ENCODE measurements at regions not wholly inside any gene's neighbourhood (a gene's known extent, or its start where the extent isn't known, plus 50 kb on each side); places are given as distances from the start of the nearest gene placed in this dataset.

DNA sequence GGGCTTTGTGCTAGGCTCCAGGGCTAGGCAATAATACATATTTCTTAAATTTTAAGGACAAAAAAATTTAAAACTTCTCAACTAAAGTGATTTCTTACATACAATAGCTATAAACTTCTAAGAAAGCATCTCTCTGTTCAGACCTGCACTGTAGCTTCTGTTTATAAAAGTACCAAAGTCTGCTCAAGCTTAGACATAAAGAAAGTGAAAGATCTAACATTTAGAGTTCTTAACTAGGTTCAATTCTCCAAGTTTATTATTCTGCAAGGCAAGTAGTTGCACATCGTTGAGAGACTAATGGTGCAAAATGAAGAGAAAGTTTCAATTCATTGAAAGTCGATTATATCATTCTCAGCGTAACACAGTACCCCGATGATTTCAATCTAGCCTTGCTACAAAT lies 857.4 kb upstream of the HTR2C start:
- DNase-seq = no peak

DNA sequence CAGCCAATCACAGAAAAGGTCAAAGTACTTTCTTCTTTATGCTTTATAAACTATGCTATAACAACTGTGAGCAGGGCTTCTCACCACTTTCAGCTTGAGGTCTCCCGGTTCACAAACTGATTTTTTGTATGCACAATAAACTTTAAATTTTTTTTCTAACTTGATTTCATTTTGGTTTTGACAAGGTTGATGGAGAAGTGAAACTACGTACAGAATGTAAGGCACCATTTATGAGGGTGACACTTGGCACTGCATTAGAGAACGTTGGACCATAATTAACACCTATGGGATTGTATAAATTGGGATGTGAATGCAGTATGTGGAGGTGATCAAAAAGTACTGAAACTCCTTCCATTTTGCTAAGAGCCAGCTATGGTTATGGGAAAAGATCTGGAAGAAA lies 857.9 kb upstream of the HTR2C start:
- DNase-seq = peak; percentile 12

DNA sequence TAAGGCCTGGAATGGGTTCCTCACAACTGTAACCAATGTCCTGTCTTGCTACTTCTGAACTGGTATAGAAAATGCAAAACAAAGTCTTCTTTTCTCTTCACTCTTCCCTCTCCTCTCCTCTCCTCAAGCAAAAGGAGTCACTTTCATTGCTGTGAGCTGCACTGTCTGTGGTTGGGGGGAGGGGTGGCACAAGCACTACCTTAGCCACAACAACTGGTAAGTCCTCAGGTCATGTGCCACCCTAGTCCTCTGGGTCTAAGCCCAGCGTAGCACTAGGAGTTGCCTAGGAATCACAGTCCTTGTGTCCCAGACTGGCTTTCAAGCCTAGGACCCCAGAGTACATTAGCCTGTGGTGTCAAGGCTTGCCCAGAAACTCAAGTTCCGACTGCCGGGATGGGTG lies 859.3 kb upstream of the AMOT start:
- no peak for DNase-seq

DNA sequence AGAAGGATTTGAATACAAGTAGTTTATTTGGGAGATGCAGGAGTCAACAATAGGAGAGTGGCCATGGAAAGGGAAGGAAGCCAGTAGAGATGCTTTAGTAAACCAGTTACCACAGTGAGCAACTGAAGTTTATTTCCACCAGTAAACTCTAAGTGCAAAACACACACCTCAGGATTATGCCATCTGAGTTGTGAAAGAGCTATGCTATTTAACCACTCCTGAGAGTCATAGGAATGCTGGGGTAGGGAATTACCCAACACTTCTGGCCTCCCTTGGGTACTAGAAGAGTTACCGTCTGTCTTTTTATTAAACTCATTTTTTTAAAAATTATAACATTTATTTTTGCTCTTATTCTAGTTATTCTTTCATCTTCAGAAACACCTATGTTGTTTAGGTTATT lies 834.6 kb upstream of the AMOT start:
- DNase-seq = peak; percentile 39

DNA sequence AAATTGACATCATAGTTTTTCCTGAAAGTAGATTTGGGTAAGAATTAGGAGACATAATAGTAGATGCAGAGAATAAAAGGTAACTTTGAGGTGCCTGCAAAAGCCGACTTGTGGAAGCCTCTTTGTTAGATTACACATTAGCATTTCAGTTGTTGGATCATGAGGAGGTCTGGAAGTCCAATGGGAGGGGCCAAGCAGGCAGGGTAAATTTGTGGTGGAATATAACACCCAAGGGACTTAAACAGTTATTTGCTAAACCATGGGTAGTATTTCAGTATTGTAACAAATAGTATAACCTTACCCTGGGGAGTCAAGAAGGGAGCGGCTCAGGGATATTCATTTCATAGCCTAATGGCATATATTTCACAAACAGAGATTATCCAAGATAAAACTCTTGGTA lies 810.7 kb upstream of the AMOT start:
- DNase-seq = no peak

DNA sequence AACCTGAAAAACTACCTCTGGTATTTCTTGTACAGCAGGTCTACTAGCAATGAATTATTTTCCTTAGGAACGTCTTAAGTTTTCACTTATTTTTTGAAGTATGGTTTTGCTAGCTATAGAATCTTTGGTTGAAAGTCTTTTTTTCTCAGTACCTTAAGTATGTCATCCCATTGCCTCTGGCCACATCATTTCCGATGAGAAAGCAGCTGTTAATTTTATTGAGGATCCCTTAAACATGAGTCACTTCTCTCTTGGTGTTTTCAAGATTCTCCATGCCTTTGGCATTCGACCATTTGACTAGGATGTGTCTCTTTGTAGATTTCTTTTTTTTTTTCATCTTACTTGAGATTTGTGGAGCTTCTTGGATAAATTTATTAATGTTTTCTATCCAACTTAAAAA lies 803.8 kb upstream of the AMOT start:
- DNase-seq = no peak

DNA sequence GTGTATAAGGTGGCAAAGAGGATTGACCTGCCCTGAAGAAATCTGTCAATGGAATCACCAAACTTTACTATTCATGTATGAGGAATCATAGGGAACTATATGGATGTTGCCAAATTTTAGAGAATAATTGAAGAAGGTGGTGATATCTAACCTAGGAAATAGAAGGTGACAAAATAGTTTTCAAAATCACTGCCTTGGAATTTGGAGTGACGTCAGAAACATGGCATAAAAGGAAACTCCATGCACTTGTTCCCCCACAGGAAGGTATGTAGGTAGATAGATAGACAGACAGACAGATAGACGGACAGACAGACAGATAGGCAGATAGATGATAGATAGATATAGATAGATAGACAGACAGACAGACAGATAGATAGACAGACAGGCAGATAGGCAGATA lies 793.9 kb upstream of the AMOT start:
- DNase-seq = no peak

DNA sequence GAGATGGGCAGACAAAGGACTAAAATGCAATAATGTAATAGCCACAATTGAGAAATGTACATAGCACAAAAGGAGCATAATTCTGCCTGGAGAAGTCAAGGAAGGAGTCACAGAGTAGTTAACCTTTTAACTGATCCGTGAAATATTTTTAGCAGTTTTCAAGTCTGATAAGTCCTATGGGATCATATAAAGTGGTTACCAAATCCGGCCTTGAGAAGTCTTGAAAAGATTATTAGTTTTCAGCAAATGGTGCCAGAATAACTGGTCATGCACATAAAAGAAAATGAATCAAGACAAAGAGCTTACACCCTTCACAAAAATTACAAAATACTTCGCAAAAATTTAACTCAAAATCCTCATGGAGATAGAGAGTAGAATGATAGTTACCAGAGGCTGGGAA lies 788.7 kb upstream of the AMOT start:
- DNase-seq = no peak

DNA sequence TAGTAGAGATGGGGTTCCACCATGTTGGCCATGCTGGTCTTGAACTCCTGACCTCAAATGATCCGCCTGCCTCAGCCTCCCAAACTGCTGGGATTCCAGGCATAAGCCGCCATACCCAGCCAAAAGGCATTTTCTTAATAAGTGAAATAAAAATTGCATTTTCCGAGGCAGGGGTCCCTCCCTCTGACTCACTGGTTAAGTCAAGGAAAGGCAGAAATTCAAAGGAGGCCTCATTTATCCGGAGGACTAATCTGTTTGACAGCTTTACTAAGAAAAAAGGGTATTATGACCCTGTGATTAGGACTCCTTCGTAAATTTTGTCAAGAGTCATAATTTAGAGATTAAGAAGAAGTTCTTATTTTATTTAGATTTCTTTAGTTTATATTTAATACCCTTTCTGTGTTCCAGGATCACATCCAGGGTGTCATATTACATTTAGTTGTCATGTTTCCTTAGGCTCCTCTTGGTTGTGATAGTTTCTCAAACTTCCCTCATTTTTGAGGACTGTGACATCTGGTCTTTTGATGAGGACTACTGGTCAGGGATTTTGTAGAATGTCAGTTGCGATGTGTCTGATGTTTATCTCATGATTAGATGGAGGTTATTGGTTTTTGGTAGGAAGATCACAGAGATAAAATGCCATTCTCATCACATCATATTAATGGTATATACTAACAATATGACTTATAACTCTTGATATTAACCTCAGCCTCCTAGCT lies 753.7 kb upstream of the AMOT start:
- DNase-seq = no peak

DNA sequence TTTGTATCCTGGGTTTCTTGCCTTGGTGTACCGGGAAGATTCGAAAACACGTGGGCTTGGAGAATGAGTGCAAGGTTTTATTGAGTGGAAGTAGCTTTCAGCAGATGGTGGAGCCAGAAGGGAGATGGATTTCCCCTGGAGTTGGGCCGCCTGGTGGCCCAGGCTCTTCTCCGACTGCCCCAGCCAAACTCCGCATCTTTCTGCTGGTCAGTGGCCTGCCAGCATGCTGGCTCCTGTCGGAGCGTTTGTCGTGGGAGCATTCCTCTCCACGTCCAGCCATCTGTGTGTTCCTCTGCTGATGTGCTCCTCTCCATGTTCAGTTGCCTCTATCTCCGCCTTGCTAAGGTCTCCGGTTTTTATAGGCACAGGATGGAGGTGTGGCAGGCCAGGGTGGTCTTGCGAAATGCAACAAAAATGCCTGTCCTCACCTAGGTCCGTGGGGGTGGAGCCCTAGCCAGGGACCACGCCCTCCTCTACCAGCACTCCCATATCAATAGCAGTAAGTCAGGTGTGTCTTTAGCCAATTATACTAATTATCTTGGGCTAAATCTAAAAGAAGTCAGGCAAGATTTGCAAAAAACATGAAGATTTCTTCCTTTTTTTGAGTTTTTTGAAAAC lies 745.8 kb upstream of the AMOT start:
- DNase-seq = no peak

DNA sequence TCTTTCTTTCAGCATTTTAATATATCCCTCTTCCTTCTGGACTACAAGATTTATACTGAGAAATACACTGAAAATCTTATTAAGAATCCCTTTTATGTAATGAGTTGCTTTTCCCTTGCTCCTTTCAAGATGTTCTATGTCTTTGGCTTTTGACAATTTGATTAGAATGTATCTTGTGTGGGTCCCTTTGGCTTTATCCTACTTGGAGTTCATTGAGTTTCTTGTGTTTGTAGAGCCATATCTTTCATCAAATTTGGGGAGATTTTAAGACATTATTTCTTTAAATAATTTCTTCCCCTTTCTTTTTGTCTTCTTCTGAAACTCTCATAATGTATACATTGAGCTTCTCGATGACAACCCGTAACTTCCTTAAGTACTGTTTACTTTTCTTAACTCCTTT lies 739.9 kb upstream of the AMOT start:
- no peak for DNase-seq

DNA sequence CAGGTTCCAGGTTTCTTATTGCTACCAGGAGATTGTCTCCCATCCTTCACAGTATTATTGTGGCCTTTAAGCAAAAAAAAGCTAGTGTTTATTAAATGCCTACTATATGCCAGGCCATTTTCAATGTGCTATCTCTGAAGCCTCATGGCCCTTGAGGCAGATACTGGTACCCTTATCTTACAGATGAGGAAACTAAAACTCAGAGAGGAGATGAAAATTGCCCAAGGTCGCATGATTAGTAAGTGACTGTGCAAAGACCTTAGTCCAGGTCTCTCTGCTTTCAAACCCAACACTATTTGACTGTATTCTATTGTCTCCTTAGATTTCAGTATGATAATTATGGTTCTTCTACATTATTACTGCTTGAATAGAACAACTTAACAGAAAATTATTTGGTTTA lies 717.9 kb upstream of the AMOT start:
- DNase-seq = no peak

DNA sequence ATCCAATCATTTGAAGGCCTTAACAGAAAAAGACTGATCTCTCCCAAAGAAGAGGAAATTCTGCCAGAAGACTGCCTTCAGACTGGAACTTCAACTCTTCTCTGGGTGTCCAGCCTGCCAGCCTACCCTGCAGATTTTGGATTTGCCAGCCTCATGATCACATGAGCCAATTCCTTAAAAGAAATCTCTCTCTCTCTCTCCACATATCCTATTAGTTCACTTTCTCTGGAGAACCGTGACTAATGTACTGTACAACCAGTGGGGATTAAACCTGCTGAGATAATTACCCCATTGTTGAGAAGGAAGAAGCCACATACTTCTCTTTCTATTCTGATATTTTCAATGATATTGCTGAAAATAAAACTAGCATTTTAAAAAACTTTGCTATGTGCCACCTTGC lies 711.3 kb upstream of the AMOT start:
- DNase-seq = no peak

DNA sequence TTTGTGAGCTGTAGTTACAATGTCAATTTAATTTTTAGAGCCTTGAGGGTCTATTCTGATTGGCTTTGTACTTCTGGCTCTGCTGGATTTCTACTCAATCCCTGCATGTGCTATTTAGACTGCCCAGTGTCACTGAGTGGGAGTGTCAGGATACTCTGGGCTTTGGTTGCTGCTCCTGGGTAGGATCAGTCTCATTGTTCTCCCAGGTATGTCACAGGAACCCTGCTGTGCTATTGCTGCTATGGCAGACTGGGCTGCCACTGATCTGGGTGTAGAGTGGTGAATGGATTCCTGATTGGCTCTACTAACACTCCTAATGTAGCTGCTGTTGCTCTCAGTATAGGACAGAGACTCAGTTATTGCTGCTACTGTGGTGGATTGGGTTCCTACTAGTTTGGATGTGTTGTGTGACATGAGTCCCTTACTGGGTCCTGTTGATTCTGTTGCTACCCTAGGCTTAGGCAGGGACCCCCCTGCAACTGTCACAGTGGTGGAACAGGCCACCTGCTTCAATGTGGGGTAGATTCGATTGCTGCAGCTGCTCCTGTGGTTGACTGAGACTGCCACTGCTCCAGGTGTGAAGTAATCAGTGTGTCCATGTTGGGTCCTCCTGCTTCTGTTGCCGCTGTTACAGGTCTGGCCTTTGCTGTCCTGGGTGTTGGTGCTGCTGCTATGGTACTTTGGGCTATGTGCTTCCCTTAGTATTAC lies 707.8 kb upstream of the AMOT start:
- no peak for DNase-seq

DNA sequence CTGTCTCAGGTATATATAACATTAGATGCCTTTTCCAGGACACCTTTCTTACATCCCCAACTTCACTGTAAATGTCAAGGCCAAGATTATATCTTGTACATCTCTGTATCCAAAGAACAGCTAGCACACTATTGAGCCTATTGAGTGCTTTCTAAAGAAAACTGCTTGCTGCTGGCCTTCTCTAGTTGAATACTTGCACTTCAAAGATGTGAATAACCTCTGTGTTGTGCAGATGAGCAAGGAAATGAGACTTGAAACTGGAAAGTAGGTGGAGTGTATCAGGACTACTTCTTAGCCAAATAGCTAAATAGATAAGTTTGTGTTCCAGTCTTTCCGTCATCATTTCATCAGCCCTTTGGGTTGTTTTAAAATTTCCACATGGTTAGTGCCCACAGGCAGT lies 704.4 kb upstream of the AMOT start:
- DNase-seq = no peak

DNA sequence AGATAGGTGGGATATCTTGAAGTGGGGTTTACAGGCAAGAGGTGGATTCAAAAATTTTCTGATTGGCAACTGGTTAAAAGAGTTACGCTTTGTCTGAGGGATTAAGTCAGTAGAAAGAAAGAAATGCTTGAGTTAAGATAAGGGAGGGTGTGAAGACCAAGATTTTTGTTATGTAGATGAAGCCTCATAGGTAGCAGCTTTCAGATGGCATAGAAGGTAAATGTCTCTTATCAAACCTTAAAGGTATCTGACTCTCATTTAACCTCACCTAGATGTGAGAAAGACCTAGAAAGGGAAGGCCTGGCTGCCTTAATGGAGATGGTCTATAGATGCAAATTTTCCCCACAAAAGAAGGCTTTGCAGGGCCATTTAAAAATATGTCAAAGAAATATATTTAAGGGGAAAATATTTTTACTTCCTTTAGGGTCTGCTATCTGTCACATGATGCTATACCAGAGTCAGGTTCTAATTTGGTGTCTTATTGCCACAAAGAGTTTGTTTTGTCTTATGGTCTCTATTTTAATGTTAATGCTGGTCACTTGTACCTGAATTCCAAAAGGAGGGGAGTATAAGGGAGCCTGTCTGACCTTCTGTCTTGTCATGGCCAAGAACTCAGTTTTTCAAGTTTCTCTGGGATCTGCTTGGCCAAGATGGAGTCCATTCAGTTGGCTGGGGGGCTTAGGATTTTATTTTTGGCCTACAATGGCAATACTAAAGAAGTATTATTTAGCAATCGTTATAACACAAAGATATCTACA lies 699.1 kb upstream of the AMOT start:
- no peak for DNase-seq

DNA sequence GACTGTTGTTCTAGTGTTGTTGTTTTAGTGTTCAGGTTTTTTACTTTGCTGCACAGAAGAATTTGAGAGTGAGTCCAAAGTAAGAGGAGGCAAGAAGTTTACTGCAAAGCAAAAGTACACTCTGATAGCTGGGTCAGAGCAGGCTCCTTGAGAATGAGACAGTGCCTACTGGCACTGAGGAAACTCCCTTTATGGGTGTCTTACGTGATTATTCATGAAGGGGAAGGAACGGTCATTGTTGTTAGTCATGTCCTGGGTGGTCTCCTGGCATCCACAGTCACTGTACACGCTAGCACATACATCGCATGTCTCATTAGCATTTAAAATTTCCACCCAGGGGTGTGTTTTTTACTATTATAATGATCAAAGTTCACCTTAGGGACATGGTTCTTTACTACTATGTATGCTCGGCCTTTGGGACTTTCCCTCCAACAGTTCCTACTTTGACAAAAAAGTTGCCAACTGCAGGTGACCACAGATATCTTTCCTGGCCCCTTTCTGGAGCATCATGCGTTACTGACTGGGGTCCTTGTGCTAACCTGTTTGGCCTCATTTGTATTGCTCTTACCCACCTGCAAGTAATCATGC lies 688.9 kb upstream of the AMOT start:
- DNase-seq = no peak

DNA sequence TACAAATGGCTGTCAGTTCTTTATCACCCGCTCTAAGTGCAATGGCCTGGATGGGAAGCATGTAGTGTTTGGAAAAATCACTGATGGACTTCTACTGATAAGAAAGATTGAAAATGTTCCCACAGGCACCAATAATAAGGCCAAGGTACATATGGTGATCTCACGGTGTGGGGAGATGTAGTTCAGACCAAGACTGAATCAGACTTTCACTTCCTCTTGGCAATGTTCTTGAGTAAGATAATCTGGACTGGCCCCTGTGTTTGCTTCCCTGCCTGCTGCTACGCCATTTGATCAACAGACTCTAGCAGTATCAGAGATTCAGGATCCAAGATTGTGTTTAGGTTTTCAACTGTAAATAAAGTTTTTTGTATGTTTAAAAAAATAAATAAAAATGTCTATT lies 682.2 kb upstream of the AMOT start:
- DNase-seq = peak; percentile 78

DNA sequence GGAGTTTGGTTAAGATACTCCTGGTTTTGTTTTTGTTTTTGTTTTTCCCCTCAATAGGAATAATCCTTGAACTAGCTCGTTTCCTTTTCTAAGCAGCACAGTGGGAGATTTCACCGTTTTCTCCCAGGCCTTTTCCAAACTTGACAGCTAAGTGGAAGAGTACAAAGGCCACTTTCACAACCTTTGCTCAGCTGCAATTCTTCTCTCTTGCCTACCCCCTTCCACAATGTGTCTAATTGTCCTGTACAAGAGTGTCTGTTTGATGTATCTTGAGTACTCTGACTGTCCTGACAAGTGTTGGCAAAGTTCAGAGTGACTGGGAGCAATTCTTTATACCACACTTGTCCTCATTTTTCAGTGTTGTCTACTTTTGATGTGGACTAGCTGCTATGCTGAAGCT lies 674.3 kb upstream of the AMOT start:
- DNase-seq = no peak

DNA sequence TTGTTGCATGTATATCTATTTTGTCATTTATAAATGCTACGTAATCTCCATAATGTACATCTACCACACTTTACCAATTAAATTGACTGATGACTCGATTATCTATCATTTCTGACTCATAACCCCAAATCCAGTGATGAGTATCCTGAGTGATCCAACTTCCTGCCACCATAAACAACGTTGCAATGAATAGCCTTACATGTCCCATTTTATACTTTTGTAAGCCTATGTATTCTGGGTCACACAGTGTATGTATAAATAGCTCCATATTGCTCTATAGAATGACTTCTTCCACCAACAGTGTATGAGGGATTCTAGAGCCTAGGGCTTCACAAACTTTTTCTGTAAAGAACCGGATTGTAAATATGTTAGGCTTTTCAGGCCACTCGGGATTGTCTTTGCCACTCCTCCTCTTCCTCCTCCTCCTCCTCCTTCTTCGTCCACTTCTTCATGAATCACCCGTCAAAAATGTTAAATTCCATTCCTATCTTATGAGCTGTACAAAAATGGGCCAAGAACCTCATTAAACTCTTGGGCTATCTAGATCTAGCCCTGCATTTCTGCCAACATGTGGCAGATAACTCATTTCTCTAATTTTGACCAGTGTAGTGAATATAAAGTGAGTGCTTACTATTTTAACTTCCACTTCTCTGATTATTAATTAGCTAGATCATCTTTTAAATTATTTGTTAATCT lies 672.2 kb upstream of the AMOT start:
- no peak for DNase-seq

DNA sequence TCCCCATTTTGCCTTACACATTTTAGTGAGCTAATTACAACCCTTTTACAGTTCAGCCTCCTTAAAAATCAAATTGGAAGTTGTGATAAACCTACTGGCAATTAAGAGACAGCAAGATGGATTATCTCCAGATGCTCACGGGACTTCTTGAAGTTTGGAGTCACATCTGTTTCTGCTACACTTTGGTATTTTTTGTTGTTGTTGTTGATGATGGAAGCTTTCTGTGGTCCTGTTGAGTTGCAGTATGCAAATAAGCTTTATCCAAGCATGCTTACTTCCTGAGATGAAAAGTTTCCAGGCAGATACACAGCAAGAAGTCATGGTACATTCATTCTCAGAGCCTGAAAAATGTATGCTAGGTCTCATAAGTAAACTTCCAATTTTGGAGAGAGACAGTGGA lies 670.0 kb upstream of the AMOT start:
- no peak for DNase-seq

DNA sequence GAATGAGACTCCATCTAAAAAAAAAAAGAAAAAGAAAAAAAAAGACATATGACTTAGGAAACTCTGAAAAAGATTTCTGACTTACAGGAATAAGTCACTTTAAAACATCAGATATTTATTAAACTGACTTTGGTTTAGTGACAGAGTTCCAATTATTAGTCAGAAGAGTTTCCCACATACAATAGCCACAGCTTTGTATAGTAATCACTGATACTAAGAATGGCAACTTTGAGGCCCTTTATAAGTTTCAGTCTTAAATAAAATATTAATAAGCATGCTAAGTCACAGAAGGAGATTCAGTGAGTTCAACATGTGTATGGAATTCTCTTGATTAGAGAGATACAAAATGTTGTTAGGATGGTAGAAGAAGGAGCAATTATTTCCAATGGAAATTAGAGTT lies 652.3 kb upstream of the AMOT start:
- DNase-seq = no peak

DNA sequence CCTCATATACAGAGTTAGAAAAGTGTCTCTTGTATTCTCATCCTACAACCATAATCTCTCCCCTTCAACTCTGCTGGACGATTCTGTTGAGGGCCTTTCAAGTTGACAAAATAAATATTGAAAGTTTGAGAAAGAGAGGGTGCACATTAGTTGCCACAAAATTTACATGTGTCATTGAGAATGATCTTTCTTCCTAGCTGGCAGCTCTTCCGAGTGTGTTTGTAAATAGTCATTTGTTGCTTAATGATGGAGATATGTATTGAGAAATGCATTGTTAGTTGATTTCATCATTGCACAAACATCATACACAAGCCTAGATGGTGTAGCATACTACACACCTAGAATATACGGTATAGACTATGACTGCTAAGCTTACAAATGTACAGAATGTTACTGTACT lies 632.8 kb upstream of the AMOT start:
- DNase-seq = peak; percentile 18

Measured in MV-4-11 (cell line).